ENCODE measurements at regions not wholly inside any gene's neighbourhood (a gene's known extent, or its start where the extent isn't known, plus 50 kb on each side); places are given as distances from the start of the nearest gene placed in this dataset.

GRCh38 chr3:67312155-67312554, 314.0 kb downstream of the KBTBD8 start (continued):
- TF ChIP-seq NFE2L1 (CRISPR knock-in tag; IDR thresholded peaks at IDR 0.05) (no peak), E2F1 (CRISPR knock-in tag; IDR thresholded peaks at IDR 0.05) (no peak), FOXJ3 (CRISPR knock-in tag; IDR thresholded peaks at IDR 0.05; ENCODE audit: borderline replicate concordance) (no peak), NR1H2 (CRISPR knock-in tag; IDR thresholded peaks at IDR 0.05) (no peak), ZNF416 (CRISPR knock-in tag; IDR thresholded peaks at IDR 0.05) (no peak), CTCF (IDR thresholded peaks at IDR 0.05) (no peak), FOXP1 (CRISPR knock-in tag; IDR thresholded peaks at IDR 0.05; ENCODE audit: borderline replicate concordance) (no peak), ZNF396 (CRISPR knock-in tag; IDR thresholded peaks at IDR 0.05; ENCODE audit: borderline replicate concordance) (no peak)
- TF ChIP-seq, protein P1, sequence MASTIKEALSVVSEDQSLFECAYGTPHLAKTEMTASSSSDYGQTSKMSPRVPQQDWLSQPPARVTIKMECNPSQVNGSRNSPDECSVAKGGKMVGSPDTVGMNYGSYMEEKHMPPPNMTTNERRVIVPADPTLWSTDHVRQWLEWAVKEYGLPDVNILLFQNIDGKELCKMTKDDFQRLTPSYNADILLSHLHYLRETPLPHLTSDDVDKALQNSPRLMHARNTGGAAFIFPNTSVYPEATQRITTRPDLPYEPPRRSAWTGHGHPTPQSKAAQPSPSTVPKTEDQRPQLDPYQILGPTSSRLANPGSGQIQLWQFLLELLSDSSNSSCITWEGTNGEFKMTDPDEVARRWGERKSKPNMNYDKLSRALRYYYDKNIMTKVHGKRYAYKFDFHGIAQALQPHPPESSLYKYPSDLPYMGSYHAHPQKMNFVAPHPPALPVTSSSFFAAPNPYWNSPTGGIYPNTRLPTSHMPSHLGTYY (CRISPR knock-in tag; IDR thresholded peaks at IDR 0.05), result no peak

DNA sequence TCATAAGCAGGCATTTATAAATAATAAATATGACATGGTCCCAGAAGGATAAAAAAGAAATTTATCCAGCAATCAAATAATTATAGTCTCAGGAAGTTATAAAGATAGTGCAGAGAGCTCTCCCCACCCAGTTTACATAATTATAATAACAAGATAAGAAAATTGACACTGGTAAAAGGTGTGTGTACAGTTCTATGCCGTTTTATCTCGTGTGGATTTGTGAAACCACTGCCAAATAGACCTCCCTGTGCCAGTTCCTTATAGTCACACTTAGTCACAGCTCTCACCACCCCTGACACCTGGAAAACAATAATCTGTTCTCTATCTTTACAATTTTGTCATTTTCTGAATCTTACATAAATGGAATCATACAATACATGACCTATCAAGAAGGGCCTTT, 320.1 kb downstream of the KBTBD8 start:
- ChIA-PET POLR2A (no interaction called here), CTCF (no interaction called here)
- DNase-seq (ENCODE audit: low spot score) (no peak), ATAC-seq (no peak)
- Mint-ChIP-seq H3K9me3 (no peaks in the 10 kb centered on the region; the same call in 1 of the 2 replicates), H3K4me3 (no peak overlapping the region), H3K36me3 (no peaks in the 10 kb centered on the region), H3K27me3 (ENCODE audit: low read depth) (no peaks in the 10 kb centered on the region), H3K27ac (no peak overlapping the region), H3K4me1 (no peaks in the 10 kb centered on the region)
- TF ChIP-seq, protein P2, sequence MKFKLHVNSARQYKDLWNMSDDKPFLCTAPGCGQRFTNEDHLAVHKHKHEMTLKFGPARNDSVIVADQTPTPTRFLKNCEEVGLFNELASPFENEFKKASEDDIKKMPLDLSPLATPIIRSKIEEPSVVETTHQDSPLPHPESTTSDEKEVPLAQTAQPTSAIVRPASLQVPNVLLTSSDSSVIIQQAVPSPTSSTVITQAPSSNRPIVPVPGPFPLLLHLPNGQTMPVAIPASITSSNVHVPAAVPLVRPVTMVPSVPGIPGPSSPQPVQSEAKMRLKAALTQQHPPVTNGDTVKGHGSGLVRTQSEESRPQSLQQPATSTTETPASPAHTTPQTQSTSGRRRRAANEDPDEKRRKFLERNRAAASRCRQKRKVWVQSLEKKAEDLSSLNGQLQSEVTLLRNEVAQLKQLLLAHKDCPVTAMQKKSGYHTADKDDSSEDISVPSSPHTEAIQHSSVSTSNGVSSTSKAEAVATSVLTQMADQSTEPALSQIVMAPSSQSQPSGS (CRISPR knock-in tag; IDR thresholded peaks at IDR 0.05; ENCODE audit: borderline replicate concordance, low read depth), result no peak
- TF ChIP-seq ZNF232 (CRISPR knock-in tag; IDR thresholded peaks at IDR 0.05), result no peak
- TF ChIP-seq, protein P3, sequence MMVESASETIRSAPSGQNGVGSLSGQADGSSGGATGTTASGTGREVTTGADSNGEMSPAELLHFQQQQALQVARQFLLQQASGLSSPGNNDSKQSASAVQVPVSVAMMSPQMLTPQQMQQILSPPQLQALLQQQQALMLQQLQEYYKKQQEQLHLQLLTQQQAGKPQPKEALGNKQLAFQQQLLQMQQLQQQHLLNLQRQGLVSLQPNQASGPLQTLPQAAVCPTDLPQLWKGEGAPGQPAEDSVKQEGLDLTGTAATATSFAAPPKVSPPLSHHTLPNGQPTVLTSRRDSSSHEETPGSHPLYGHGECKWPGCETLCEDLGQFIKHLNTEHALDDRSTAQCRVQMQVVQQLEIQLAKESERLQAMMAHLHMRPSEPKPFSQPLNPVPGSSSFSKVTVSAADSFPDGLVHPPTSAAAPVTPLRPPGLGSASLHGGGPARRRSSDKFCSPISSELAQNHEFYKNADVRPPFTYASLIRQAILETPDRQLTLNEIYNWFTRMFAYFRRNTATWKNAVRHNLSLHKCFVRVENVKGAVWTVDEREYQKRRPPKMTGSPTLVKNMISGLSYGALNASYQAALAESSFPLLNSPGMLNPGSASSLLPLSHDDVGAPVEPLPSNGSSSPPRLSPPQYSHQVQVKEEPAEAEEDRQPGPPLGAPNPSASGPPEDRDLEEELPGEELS (CRISPR knock-in tag; IDR thresholded peaks at IDR 0.05), result no peak
- no peak for TF ChIP-seq ZNF121 (CRISPR knock-in tag; IDR thresholded peaks at IDR 0.05)
- no peak for TF ChIP-seq RELA (CRISPR knock-in tag; IDR thresholded peaks at IDR 0.05; ENCODE audit: borderline replicate concordance)
- no peak for TF ChIP-seq SP1 (CRISPR knock-in tag; conservative IDR thresholded peaks at IDR 0.05)
- no peak for TF ChIP-seq NFE2L1 (CRISPR knock-in tag; IDR thresholded peaks at IDR 0.05)
- TF ChIP-seq GRHL2 (CRISPR knock-in tag; IDR thresholded peaks at IDR 0.05; ENCODE audit: insufficient replicate concordance, severe bottlenecking), result no peak
- TF ChIP-seq AR (CRISPR knock-in tag; IDR thresholded peaks at IDR 0.05), result no peak
- TF ChIP-seq KAT7 (CRISPR knock-in tag; IDR thresholded peaks at IDR 0.05; ENCODE audit: borderline replicate concordance), result no peak
- no peak for TF ChIP-seq JUN (CRISPR knock-in tag; IDR thresholded peaks at IDR 0.05)
- TF ChIP-seq ZNF396 (CRISPR knock-in tag; IDR thresholded peaks at IDR 0.05; ENCODE audit: borderline replicate concordance), result no peak
- TF ChIP-seq PRRX2 (CRISPR knock-in tag; IDR thresholded peaks at IDR 0.05), result no peak

All from WTC11 (cell line).